Keratinocyte (primary cell): ENCODE measurements at regions not wholly inside any gene's neighbourhood (a gene's known extent, or its start where the extent isn't known, plus 50 kb on each side); places are given as distances from the start of the nearest gene placed in this dataset.

Experiments
- DNase-seq: peaks from one replicate; pipeline ENCODE4 v3.0.0-alpha.2; 2011; ENCODE audit warnings: low read depth, missing footprints, low spot score
- FAIRE-seq: peaks from 2 replicates; lab custom pipeline; 2011; peaks lifted over from hg19 to GRCh38; lab: Jason Lieb, UNC
- H2AFZ ChIP-seq: 2 replicates; pipeline ENCODE4 v1.6.0; 2012; ENCODE audit warnings: low read length, control low read depth, inconsistent platforms; ENCODE audit not compliant: control insufficient read depth
- H3K27ac ChIP-seq: 2 replicates; pipeline ENCODE4 v1.5.1; 2011; ENCODE audit warnings: low read length; ENCODE audit not compliant: control insufficient read depth, insufficient read depth
- H3K27me3 ChIP-seq: 3 replicates; pipeline ENCODE4 v1.6.0; 2011; ENCODE audit warnings: low read length; ENCODE audit not compliant: control insufficient read depth, insufficient read depth; ENCODE audit errors: extremely low read depth
- H3K36me3 ChIP-seq, 2 experiments: 2 replicates in 1 of 2; 3 replicates in 1 of 2; pipeline ENCODE4 v1.5.1; 2011; ENCODE audit warnings: low read length in 2 of 2, mild to moderate bottlenecking in 1 of 2; ENCODE audit not compliant: control insufficient read depth in 2 of 2, insufficient read depth in 2 of 2; ENCODE audit errors: extremely low read depth in 1 of 2
- H3K4me1 ChIP-seq: 3 replicates; pipeline ENCODE4 v1.5.1; 2011; ENCODE audit warnings: low read length; ENCODE audit not compliant: control insufficient read depth, insufficient read depth; ENCODE audit errors: extremely low read depth
- H3K4me2 ChIP-seq: 3 replicates; pipeline ENCODE4 v1.6.0; 2011; ENCODE audit warnings: low read depth, low read length; ENCODE audit not compliant: control insufficient read depth, insufficient read depth; ENCODE audit errors: extremely low read depth
- H3K4me3 ChIP-seq, 3 experiments: fragments of 200-600 bp in 1 of 3; sonication (generic) in 1 of 3; 2 replicates in 2 of 3; 3 replicates in 1 of 3; pipeline ENCODE4 v1.5.1; 2011 to 2016; ENCODE audit warnings: low read length in 3 of 3, mild to moderate bottlenecking in 3 of 3, control low read depth in 2 of 3, inconsistent platforms in 1 of 3, low read depth in 1 of 3, mixed read lengths in 1 of 3, mixed run types in 1 of 3, moderate library complexity in 1 of 3; ENCODE audit not compliant: control insufficient read depth in 2 of 3, insufficient read depth in 2 of 3; ENCODE audit errors: extremely low read depth in 1 of 3
- H3K79me2 ChIP-seq: 2 replicates; pipeline ENCODE4 v1.6.0; 2012; ENCODE audit warnings: low read length; ENCODE audit not compliant: control insufficient read depth, insufficient read depth
- H3K9ac ChIP-seq: 3 replicates; pipeline ENCODE4 v1.6.0; 2011; ENCODE audit warnings: low read length; ENCODE audit not compliant: control insufficient read depth, insufficient read depth; ENCODE audit errors: extremely low read depth
- H3K9me1 ChIP-seq: 3 replicates; pipeline ENCODE4 v1.6.0; 2011; ENCODE audit warnings: low read length; ENCODE audit not compliant: control insufficient read depth, insufficient read depth; ENCODE audit errors: extremely low read depth
- H3K9me3 ChIP-seq: 2 replicates; pipeline ENCODE4 v1.5.1; 2012; ENCODE audit warnings: low read depth, low read length; ENCODE audit not compliant: control insufficient read depth
- H4K20me1 ChIP-seq: 3 replicates; pipeline ENCODE4 v1.6.0; 2011; ENCODE audit warnings: low read length; ENCODE audit not compliant: control insufficient read depth, insufficient read depth; ENCODE audit errors: extremely low read depth
- EZH2 ChIP-seq: IDR thresholded peaks from one replicate; pipeline ENCODE4 v1.6.1; 2012; ENCODE audit warnings: inconsistent platforms, mild to moderate bottlenecking, low read length, moderate library complexity
- dilution Hi-C: fragments of 300-500 bp; cut with MboI; formaldehyde crosslinking; loops from one replicate; pipeline ENCODE4 v1.7.0; 2020; ENCODE audit warnings: low sequenced_read_pairs; ENCODE audit not compliant: extremely low pct_ligation_motif_present
- TF ChIP-seq, protein P1 (sequence below), 3 experiments: IDR thresholded peaks in 1 of 3; conservative IDR thresholded peaks in 1 of 3; optimal IDR thresholded peaks in 1 of 3; 2 replicates in 2 of 3; 3 replicates in 1 of 3; pipeline versions ENCODE3 to v1.5.1; 2011; ENCODE audit warnings: low read length in 3 of 3, mild to moderate bottlenecking in 3 of 3, moderate library complexity in 2 of 3, control low read depth in 1 of 3, inconsistent platforms in 1 of 3; ENCODE audit not compliant: insufficient read depth in 2 of 3; ENCODE audit errors: extremely low read depth in 1 of 3

DNA sequence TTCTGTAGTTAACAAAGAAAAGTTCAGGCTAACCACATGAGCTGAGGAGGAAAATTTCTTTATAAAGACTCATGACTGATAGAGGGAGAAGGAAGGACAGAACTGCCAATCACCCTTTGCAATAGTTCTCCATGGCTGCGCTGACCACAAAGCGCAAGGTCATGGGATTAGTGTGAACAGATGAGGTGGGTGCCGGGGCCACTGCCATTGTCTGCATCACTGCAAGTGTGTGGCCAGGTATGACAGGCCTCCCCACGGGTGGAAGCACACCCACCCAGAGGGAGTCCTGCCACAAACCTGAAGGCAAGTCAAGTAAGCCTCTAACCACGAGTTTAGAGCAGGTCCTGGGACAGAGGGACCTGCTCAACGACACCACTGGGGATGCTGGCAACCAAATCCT, 128.1 kb downstream of the TUBA3C start:
- Histone ChIP-seq H3K4me2 (no peak overlapping the region), H4K20me1 (no peaks in the 10 kb centered on the region), H3K9ac (no peak overlapping the region), H3K9me1 (no peaks in the 10 kb centered on the region), H3K36me3 (no peaks in the 10 kb centered on the region), H3K9me3 (peaks cover 22% of the 10 kb centered on the region), H3K79me2 (no peaks in the 10 kb centered on the region), H3K4me1 (no peaks in the 10 kb centered on the region), H3K4me3 (no peak overlapping the region), H3K27me3 (no peaks in the 10 kb centered on the region), H2AFZ (no peak overlapping the region), H3K27ac (no peak overlapping the region)
- DNase-seq (no peak), FAIRE-seq (no peak)
- dilution Hi-C loops = no loop called here
- TF ChIP-seq, protein P1, sequence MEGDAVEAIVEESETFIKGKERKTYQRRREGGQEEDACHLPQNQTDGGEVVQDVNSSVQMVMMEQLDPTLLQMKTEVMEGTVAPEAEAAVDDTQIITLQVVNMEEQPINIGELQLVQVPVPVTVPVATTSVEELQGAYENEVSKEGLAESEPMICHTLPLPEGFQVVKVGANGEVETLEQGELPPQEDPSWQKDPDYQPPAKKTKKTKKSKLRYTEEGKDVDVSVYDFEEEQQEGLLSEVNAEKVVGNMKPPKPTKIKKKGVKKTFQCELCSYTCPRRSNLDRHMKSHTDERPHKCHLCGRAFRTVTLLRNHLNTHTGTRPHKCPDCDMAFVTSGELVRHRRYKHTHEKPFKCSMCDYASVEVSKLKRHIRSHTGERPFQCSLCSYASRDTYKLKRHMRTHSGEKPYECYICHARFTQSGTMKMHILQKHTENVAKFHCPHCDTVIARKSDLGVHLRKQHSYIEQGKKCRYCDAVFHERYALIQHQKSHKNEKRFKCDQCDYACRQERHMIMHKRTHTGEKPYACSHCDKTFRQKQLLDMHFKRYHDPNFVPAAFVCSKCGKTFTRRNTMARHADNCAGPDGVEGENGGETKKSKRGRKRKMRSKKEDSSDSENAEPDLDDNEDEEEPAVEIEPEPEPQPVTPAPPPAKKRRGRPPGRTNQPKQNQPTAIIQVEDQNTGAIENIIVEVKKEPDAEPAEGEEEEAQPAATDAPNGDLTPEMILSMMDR (optimal IDR thresholded peaks at IDR 0.05 in 1 of 3, IDR thresholded peaks at IDR 0.05 in 1 of 3, conservative IDR thresholded peaks at IDR 0.05 in 1 of 3; ENCODE audit: extremely low read depth in 1 of 3, insufficient read depth in 2 of 3, low read length in 3 of 3) = no peak
- no peak for TF ChIP-seq EZH2

GRCh38 chr13:19052931-19053330, 128.7 kb downstream of the TUBA3C start:
- H3K79me2 ChIP-seq = no peaks in the 10 kb centered on the region
- no peaks in the 10 kb centered on the region for H4K20me1 ChIP-seq
- H3K27ac ChIP-seq = no peak overlapping the region
- no peak for DNase-seq
- H3K4me3 ChIP-seq = no peak overlapping the region
- H2AFZ ChIP-seq = no peak overlapping the region
- H3K9me1 ChIP-seq = no peaks in the 10 kb centered on the region
- no peak overlapping the region for H3K4me2 ChIP-seq
- H3K4me1 ChIP-seq = no peaks in the 10 kb centered on the region
- peaks cover 24% of the 10 kb centered on the region for H3K9me3 ChIP-seq
- H3K36me3 ChIP-seq = no peaks in the 10 kb centered on the region
- no peak for FAIRE-seq
- no peak for TF ChIP-seq EZH2
- TF ChIP-seq, protein P1 (optimal IDR thresholded peaks at IDR 0.05 in 1 of 3, IDR thresholded peaks at IDR 0.05 in 1 of 3, conservative IDR thresholded peaks at IDR 0.05 in 1 of 3; ENCODE audit: extremely low read depth in 1 of 3, insufficient read depth in 2 of 3, low read length in 3 of 3) = no peak
- no peak overlapping the region for H3K9ac ChIP-seq
- dilution Hi-C loops = no loop called here
- H3K27me3 ChIP-seq = no peaks in the 10 kb centered on the region
